ENCODE measurements at regions not wholly inside any gene's neighbourhood (a gene's known extent, or its start where the extent isn't known, plus 50 kb on each side); places are given as distances from the start of the nearest gene placed in this dataset.
"Not testable (repeated sequence)": the region's sequence is repeated elsewhere in the genome, so short reads cannot be mapped to it uniquely, and the experiment has no call there.

DNA sequence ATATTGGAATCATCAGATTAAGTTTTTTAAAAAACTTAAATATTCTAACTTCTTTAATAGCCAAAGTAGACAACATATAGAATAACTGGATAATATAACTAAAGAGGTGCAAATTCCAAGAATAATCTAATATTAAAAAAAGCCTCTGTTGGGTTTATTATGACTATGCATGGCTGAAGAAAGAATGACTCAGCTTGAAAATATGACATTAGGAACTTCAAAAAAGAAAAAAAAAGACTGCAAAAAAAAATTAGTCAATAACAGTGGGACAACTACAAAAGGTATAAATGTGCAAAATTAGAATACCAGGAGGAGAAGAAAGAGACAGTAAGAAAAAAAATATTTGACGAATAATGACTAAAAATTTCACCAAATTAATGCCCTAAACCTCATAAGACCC, 1178.0 kb downstream of the JRKL start:
- Histone ChIP-seq H3K4me1 (no peaks in the 10 kb centered on the region), H3K36me3 (no peaks in the 10 kb centered on the region), H3K9me3 (peaks cover 0 to 11% of the 10 kb centered on the region in 2 donors), H3K27ac (no peak overlapping the region), H3K27me3 (no peaks in the 10 kb centered on the region), H3K4me3 (no peak overlapping the region)
- TF ChIP-seq POLR2AphosphoS5 (IDR thresholded peaks at IDR 0.05), result no peak
- no peak for TF ChIP-seq POLR2A (IDR thresholded peaks at IDR 0.05)
- TF ChIP-seq, protein P1, sequence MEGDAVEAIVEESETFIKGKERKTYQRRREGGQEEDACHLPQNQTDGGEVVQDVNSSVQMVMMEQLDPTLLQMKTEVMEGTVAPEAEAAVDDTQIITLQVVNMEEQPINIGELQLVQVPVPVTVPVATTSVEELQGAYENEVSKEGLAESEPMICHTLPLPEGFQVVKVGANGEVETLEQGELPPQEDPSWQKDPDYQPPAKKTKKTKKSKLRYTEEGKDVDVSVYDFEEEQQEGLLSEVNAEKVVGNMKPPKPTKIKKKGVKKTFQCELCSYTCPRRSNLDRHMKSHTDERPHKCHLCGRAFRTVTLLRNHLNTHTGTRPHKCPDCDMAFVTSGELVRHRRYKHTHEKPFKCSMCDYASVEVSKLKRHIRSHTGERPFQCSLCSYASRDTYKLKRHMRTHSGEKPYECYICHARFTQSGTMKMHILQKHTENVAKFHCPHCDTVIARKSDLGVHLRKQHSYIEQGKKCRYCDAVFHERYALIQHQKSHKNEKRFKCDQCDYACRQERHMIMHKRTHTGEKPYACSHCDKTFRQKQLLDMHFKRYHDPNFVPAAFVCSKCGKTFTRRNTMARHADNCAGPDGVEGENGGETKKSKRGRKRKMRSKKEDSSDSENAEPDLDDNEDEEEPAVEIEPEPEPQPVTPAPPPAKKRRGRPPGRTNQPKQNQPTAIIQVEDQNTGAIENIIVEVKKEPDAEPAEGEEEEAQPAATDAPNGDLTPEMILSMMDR (IDR thresholded peaks at IDR 0.05), result no peak
- TF ChIP-seq EP300 (IDR thresholded peaks at IDR 0.05; ENCODE audit: low read depth), result no peak
- WGBS, 2 donors (ENCODE audit: low coverage in 1 of 2), result 89 to 92% methylated on average over 1 of the region's 1 CpG
- intact Hi-C loops (cut with DNase I; ENCODE audit: low total_unique reads), result no loop called here
- DNase-seq, result no peak
- in situ Hi-C loops (cut with MboI; ENCODE audit: low pct_ligation_motif_present in 1 of 4, low pct_unique_long_range_greater_than_20kb in 1 of 4, low sequenced_read_pairs in 3 of 4), result no loop called here

DNA sequence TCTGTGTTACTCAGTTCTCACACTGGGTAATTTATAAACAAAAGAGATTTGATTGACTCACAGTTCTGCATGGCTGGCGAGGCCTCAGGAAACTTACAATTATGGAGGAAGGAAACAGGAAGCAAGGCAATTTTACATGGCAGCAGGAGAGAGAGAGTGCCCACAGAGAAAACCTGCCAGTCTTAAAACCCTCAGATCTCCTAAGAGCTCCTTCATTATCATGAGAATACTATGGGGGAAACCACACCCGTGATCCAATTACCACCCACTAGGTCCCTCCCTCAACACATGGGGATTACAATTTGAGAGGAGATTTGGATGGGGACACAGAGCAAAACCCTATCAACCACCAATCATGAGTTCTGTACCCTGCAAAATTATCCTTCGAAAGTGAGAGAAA, 1180.8 kb downstream of the JRKL start:
- TF ChIP-seq, protein P1 (IDR thresholded peaks at IDR 0.05), result no peak
- TF ChIP-seq POLR2A (IDR thresholded peaks at IDR 0.05) (no peak), EP300 (IDR thresholded peaks at IDR 0.05; ENCODE audit: low read depth) (no peak), POLR2AphosphoS5 (IDR thresholded peaks at IDR 0.05) (no peak)
- intact Hi-C loops (cut with DNase I; ENCODE audit: low total_unique reads) (no loop called here), in situ Hi-C loops (cut with MboI; ENCODE audit: low pct_ligation_motif_present in 1 of 4, low pct_unique_long_range_greater_than_20kb in 1 of 4, low sequenced_read_pairs in 3 of 4) (no loop called here)
- no peaks in the 10 kb centered on the region for H3K4me1 ChIP-seq
- H3K27ac ChIP-seq, result no peak overlapping the region
- H3K27me3 ChIP-seq, result no peaks in the 10 kb centered on the region
- no peaks in the 10 kb centered on the region for H3K36me3 ChIP-seq
- WGBS, 2 donors (ENCODE audit: low coverage in 1 of 2), result 50 to 57% methylated on average over 2 to 3 of the region's 3 CpGs
- H3K9me3 ChIP-seq, result peaks cover 6 to 7% of the 10 kb centered on the region in 2 donors
- no peak overlapping the region for H3K4me3 ChIP-seq
- no peak for DNase-seq

DNA sequence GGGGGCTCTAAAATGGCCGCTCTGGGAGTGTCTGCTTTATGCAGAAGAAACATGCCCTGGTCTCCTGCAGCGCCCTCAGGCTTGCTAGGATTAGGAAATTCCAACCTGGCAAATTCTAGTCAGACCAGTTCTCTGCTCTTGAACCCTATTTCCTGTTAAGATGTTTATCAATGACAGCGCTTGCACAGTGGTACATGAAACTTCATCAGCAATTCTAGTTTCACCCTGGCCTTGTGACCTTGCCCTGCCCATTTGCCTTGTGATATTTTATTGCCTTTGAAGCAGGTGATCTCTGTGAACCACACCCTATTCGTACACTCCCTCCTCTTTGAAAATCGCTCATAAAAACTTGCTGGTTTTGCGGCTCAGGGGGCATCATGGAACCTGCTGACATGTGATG, 1184.0 kb downstream of the JRKL start:
- in situ Hi-C loops (cut with MboI; ENCODE audit: low pct_ligation_motif_present in 1 of 4, low pct_unique_long_range_greater_than_20kb in 1 of 4, low sequenced_read_pairs in 3 of 4); DNase-seq; intact Hi-C loops (cut with DNase I; ENCODE audit: low total_unique reads); H3K9me3 ChIP-seq; H3K4me1 ChIP-seq; H3K27me3 ChIP-seq; H3K4me3 ChIP-seq; H3K27ac ChIP-seq; H3K36me3 ChIP-seq: not testable (repeated sequence)
- 49% methylated on average over 6 of the region's 6 CpGs; no CpG with 5 or more reads in 1 of the 2 donors for WGBS, 2 donors (ENCODE audit: low coverage in 1 of 2)

DNA sequence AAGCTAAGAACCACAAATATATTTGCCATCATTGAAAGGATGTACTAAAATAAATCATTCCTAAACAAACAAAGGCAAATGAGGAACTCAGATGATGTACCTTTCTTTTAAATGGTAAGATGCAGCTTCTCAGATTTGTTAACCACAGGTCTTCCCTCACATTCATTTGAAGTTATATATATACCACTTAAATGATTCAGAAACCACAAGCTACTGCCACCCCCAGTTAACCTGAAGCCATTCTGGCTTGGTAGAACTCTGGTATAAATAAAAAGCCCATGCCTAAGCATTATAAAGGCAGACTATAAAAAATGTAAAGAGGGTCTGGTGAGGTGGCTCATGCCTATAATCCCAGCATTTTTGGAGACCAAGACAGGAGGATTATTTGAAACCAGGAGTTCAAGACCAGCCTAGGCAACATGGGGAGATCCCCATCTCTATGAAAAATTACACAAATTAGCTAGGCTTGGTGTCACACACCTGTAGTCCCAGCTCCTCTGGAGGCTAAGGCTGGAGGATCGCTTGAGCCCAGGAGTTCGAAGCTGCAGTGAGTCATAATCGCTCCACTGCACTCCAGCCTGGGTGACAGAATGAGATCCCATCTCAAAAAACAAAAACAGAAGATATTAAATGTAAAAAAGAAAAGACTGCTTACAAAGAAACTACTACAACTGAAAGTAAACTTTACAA, 1185.3 kb downstream of the JRKL start:
- intact Hi-C loops (cut with DNase I; ENCODE audit: low total_unique reads), result no loop called here
- H3K4me3 ChIP-seq, result no peak overlapping the region
- H3K27me3 ChIP-seq, result no peaks in the 10 kb centered on the region
- no peak overlapping the region for H3K27ac ChIP-seq
- H3K36me3 ChIP-seq, result no peaks in the 10 kb centered on the region
- WGBS, 2 donors (ENCODE audit: low coverage in 1 of 2), result 78 to 84% methylated on average over 3 of the region's 3 CpGs
- no peak for TF ChIP-seq EP300 (IDR thresholded peaks at IDR 0.05; ENCODE audit: low read depth)
- TF ChIP-seq POLR2AphosphoS5 (IDR thresholded peaks at IDR 0.05), result no peak
- TF ChIP-seq, protein P1 (IDR thresholded peaks at IDR 0.05), result no peak
- H3K4me1 ChIP-seq, result no peaks in the 10 kb centered on the region
- peaks cover 0 to 6% of the 10 kb centered on the region in 2 donors for H3K9me3 ChIP-seq
- in situ Hi-C loops (cut with MboI; ENCODE audit: low pct_ligation_motif_present in 1 of 4, low pct_unique_long_range_greater_than_20kb in 1 of 4, low sequenced_read_pairs in 3 of 4), result no loop called here
- no peak for DNase-seq
